ENCODE measurements at regions not wholly inside any gene's neighbourhood (a gene's known extent, or its start where the extent isn't known, plus 50 kb on each side); places are given as distances from the start of the nearest gene placed in this dataset.
"Not testable (repeated sequence)": the region's sequence is repeated elsewhere in the genome, so short reads cannot be mapped to it uniquely, and the experiment has no call there.

GRCh38 chr15:20289538-20290103 lies 252.0 kb downstream of the GOLGA6L6 start:
- not testable (repeated sequence) for DNase-seq (ENCODE audit: low spot score)

- DNase-seq (ENCODE audit: low spot score), result not testable (repeated sequence)
These were observed 252.6 kb downstream of the GOLGA6L6 start for GRCh38 chr15:20288800-20289537.

GRCh38 chr15:20286559-20286958 lies 255.0 kb downstream of the GOLGA6L6 start:
- not testable (repeated sequence) for DNase-seq (ENCODE audit: low spot score)

GRCh38 chr15:20285696-20286300 lies 255.8 kb downstream of the GOLGA6L6 start:
- not testable (repeated sequence) for DNase-seq (ENCODE audit: low spot score)

- not testable (repeated sequence) for DNase-seq (ENCODE audit: low spot score)
These were observed 256.6 kb downstream of the GOLGA6L6 start for GRCh38 chr15:20284891-20285535.

GRCh38 chr15:20283651-20284050 lies 257.9 kb downstream of the GOLGA6L6 start:
- not testable (repeated sequence) for DNase-seq (ENCODE audit: low spot score)

- DNase-seq (ENCODE audit: low spot score), result not testable (repeated sequence)
These were observed 259.1 kb downstream of the GOLGA6L6 start for GRCh38 chr15:20282491-20282943.

GRCh38 chr15:20281567-20282275 lies 259.9 kb downstream of the GOLGA6L6 start:
- not testable (repeated sequence) for DNase-seq (ENCODE audit: low spot score)

- peak; percentile 24 for DNase-seq (ENCODE audit: low spot score)
These were observed 260.6 kb downstream of the GOLGA6L6 start for GRCh38 chr15:20280933-20281463.

GRCh38 chr15:20280141-20280932 lies 261.3 kb downstream of the GOLGA6L6 start:
- not testable (repeated sequence) for DNase-seq (ENCODE audit: low spot score)

GRCh38 chr15:20279056-20279455 lies 262.5 kb downstream of the GOLGA6L6 start:
- DNase-seq (ENCODE audit: low spot score), result not testable (repeated sequence)

- DNase-seq (ENCODE audit: low spot score), result not testable (repeated sequence)
These were observed 263.2 kb downstream of the GOLGA6L6 start for GRCh38 chr15:20278376-20278775.

- DNase-seq (ENCODE audit: low spot score), result not testable (repeated sequence)
These were observed 264.1 kb downstream of the GOLGA6L6 start for GRCh38 chr15:20277451-20277850.

GRCh38 chr15:20276312-20277114 lies 265.1 kb downstream of the GOLGA6L6 start:
- DNase-seq (ENCODE audit: low spot score), result not testable (repeated sequence)

- not testable (repeated sequence) for DNase-seq (ENCODE audit: low spot score)
These were observed 266.1 kb downstream of the GOLGA6L6 start for GRCh38 chr15:20275373-20275967.

GRCh38 chr15:20272422-20273184 lies 269.0 kb downstream of the GOLGA6L6 start:
- DNase-seq (ENCODE audit: low spot score), result no peak

- no peak for DNase-seq (ENCODE audit: low spot score)
These were observed 270.0 kb downstream of the GOLGA6L6 start for GRCh38 chr15:20271647-20272046.

GRCh38 chr15:20269956-20270355 lies 271.6 kb downstream of the GOLGA6L6 start:
- DNase-seq (ENCODE audit: low spot score), result not testable (repeated sequence)

- DNase-seq (ENCODE audit: low spot score), result not testable (repeated sequence)
These were observed 273.6 kb downstream of the GOLGA6L6 start for GRCh38 chr15:20267996-20268395.

Data from AG20443 (cell line).